ENCODE measurements at regions not wholly inside any gene's neighbourhood (a gene's known extent, or its start where the extent isn't known, plus 50 kb on each side); places are given as distances from the start of the nearest gene placed in this dataset.

DNA sequence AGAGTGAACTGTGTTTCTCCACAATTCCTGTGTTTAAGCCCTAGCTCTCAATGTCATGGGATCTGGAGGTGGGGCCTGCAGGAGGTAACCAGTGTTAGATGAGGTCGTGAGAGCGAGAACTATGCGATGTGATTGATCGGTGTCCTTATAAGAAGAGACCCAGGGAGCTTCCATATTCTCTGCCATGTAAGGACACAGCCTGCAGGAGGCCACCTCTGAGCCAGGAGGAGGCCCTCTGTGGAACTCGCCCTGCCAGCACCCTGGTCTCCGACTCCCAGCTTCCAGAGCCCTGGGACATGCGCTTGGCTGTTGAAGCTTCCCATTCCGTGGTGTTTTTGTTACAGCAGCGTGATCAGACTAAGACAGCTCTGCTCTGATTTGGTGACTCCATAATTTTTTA, 255.4 kb downstream of the IRX2 start:
- TF ChIP-seq, protein P1, sequence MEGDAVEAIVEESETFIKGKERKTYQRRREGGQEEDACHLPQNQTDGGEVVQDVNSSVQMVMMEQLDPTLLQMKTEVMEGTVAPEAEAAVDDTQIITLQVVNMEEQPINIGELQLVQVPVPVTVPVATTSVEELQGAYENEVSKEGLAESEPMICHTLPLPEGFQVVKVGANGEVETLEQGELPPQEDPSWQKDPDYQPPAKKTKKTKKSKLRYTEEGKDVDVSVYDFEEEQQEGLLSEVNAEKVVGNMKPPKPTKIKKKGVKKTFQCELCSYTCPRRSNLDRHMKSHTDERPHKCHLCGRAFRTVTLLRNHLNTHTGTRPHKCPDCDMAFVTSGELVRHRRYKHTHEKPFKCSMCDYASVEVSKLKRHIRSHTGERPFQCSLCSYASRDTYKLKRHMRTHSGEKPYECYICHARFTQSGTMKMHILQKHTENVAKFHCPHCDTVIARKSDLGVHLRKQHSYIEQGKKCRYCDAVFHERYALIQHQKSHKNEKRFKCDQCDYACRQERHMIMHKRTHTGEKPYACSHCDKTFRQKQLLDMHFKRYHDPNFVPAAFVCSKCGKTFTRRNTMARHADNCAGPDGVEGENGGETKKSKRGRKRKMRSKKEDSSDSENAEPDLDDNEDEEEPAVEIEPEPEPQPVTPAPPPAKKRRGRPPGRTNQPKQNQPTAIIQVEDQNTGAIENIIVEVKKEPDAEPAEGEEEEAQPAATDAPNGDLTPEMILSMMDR (IDR thresholded peaks at IDR 0.05; ENCODE audit: poor library complexity, severe bottlenecking) = no peak
- TF ChIP-seq EP300 (conservative IDR thresholded peaks at IDR 0.05; ENCODE audit: poor library complexity, severe bottlenecking) = no peak
- TF ChIP-seq EZH2 (IDR thresholded peaks at IDR 0.05; ENCODE audit: borderline replicate concordance, insufficient read depth, low read length, poor library complexity, severe bottlenecking) = no peak
- no peak for TF ChIP-seq TAF1 (IDR thresholded peaks at IDR 0.05; ENCODE audit: low read depth)
- TF ChIP-seq POLR2AphosphoS5 (IDR thresholded peaks at IDR 0.05) = no peak
- TF ChIP-seq RAD21 (conservative IDR thresholded peaks at IDR 0.05) = no peak
- no peak for TF ChIP-seq SMC3 (conservative IDR thresholded peaks at IDR 0.05; ENCODE audit: poor library complexity)
- TF ChIP-seq MXI1 (conservative IDR thresholded peaks at IDR 0.05; ENCODE audit: poor library complexity, severe bottlenecking) = no peak
- TF ChIP-seq, protein P2, sequence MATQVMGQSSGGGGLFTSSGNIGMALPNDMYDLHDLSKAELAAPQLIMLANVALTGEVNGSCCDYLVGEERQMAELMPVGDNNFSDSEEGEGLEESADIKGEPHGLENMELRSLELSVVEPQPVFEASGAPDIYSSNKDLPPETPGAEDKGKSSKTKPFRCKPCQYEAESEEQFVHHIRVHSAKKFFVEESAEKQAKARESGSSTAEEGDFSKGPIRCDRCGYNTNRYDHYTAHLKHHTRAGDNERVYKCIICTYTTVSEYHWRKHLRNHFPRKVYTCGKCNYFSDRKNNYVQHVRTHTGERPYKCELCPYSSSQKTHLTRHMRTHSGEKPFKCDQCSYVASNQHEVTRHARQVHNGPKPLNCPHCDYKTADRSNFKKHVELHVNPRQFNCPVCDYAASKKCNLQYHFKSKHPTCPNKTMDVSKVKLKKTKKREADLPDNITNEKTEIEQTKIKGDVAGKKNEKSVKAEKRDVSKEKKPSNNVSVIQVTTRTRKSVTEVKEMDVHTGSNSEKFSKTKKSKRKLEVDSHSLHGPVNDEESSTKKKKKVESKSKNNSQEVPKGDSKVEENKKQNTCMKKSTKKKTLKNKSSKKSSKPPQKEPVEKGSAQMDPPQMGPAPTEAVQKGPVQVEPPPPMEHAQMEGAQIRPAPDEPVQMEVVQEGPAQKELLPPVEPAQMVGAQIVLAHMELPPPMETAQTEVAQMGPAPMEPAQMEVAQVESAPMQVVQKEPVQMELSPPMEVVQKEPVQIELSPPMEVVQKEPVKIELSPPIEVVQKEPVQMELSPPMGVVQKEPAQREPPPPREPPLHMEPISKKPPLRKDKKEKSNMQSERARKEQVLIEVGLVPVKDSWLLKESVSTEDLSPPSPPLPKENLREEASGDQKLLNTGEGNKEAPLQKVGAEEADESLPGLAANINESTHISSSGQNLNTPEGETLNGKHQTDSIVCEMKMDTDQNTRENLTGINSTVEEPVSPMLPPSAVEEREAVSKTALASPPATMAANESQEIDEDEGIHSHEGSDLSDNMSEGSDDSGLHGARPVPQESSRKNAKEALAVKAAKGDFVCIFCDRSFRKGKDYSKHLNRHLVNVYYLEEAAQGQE (IDR thresholded peaks at IDR 0.05; ENCODE audit: borderline replicate concordance) = no peak

Measured in neural cell (in vitro differentiated cells).